Brain microvascular endothelial cell (primary cell): ENCODE measurements at regions not wholly inside any gene's neighbourhood (a gene's known extent, or its start where the extent isn't known, plus 50 kb on each side); places are given as distances from the start of the nearest gene placed in this dataset.

Source experiments
- DNase-seq: peaks from one replicate; pipeline ENCODE4 v3.0.0-alpha.2; 2020
- H3K27ac ChIP-seq: fragments of 250-450 bp; sonication (Bioruptor Pico); 2 replicates; pipeline ENCODE4 v1.5.1; 2020; ENCODE audit warnings: mild to moderate bottlenecking, moderate library complexity
- H3K27me3 ChIP-seq: fragments of 250-450 bp; sonication (Bioruptor Pico); replicated peaks from 2 replicates; pipeline ENCODE4 v1.5.1; 2020; ENCODE audit warnings: mild to moderate bottlenecking
- H3K36me3 ChIP-seq: fragments of 250-450 bp; sonication (Bioruptor Pico); replicated peaks from 2 replicates; pipeline ENCODE4 v1.5.1; 2020; ENCODE audit warnings: mild to moderate bottlenecking
- H3K4me3 ChIP-seq: 2 replicates; pipeline ENCODE4 v1.5.1; 2011; ENCODE audit warnings: low read depth, mild to moderate bottlenecking, control low read depth, low read length, moderate library complexity
- in situ Hi-C: cut with HindIII; loops from 2 replicates; pipeline ENCODE4 v1.10.0; 2017; ENCODE audit warnings: low sequenced_read_pairs, low pct_ligation_motif_present
- TF ChIP-seq, protein P1 (sequence below): IDR thresholded peaks from 2 replicates; pipeline ENCODE4 v1.5.1; 2011; ENCODE audit warnings: low read depth, mild to moderate bottlenecking, moderate library complexity, low read length, control low read depth, inconsistent platforms; ENCODE audit errors: missing control alignments

DNA sequence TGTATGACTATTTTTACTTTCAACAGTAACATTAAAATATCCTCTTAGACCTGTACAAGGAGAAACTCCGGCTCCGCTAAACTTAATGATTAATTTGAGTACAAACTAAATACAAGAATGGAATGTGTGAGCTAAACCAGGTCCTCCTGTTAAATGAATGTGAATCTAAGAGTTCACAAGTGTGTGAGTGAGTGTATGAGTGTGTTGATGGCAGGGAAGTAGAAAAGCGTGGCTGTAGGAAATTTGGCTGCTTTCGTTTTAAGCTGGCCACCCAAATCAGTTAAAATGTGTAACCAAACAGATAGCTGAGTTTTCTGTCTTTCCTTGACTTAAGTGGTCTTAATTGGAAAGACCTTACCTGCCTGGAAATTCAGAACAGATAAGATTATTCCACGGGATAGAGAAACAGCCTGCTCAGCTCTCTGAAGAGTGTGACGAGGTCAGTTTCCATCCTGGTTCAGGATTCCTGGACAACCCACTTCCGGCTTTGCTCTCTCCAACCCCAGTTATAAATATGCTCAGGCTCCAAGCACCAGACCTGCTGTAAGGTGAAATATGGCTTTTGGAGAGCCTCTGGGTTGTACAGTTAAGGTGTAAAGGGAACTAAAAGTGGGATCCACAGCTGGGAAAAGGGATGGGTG lies 908.6 kb upstream of the EDIL3 start:
- no peaks in the 10 kb centered on the region for H3K36me3 ChIP-seq
- in situ Hi-C loops = no loop called here
- H3K27ac ChIP-seq = no peak overlapping the region
- no peaks in the 10 kb centered on the region for H3K27me3 ChIP-seq
- DNase-seq = no peak
- TF ChIP-seq, protein P1, sequence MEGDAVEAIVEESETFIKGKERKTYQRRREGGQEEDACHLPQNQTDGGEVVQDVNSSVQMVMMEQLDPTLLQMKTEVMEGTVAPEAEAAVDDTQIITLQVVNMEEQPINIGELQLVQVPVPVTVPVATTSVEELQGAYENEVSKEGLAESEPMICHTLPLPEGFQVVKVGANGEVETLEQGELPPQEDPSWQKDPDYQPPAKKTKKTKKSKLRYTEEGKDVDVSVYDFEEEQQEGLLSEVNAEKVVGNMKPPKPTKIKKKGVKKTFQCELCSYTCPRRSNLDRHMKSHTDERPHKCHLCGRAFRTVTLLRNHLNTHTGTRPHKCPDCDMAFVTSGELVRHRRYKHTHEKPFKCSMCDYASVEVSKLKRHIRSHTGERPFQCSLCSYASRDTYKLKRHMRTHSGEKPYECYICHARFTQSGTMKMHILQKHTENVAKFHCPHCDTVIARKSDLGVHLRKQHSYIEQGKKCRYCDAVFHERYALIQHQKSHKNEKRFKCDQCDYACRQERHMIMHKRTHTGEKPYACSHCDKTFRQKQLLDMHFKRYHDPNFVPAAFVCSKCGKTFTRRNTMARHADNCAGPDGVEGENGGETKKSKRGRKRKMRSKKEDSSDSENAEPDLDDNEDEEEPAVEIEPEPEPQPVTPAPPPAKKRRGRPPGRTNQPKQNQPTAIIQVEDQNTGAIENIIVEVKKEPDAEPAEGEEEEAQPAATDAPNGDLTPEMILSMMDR = no peak
- no peak overlapping the region for H3K4me3 ChIP-seq

DNA sequence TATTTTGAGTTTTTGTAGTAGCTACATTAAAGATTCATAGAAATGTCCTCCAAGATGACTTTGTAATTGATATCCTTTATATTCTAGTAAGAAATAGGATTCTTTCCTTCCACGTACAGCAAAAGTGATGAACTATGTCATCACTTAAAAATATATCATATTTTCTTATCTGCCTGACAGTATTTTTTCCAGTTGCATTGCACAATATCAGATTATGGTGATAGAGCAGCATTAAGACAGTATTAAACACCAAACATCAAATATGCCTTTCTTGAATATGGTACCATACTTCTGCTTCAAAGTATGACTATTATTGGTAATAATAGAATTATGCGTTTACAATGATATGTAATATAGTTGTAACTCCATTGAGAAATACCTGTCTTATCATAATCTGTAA lies 919.8 kb upstream of the EDIL3 start:
- in situ Hi-C loops = no loop called here
- H3K4me3 ChIP-seq = no peak overlapping the region
- H3K36me3 ChIP-seq = no peaks in the 10 kb centered on the region
- H3K27me3 ChIP-seq = no peaks in the 10 kb centered on the region
- TF ChIP-seq, protein P1 = no peak
- H3K27ac ChIP-seq = no peak overlapping the region
- no peak for DNase-seq

DNA sequence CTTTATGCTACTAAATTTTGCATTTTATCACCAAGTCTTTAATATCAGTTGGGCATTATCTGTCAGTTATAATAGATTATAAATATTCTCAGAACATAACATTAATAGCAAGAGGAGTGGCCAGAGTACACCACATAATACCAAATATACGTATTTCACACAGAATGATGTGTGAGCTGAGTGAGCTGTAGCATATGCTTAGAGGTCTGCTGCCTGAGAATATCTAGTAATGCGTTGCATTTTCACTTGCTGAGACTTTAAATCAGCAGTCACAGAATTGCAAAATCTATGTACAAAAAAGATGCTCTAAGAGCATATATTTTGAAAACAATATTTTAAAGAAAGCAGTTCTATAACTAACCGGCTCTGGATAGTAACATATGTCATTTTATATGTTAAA lies 921.1 kb upstream of the EDIL3 start:
- TF ChIP-seq, protein P1 = no peak
- H3K27ac ChIP-seq = no peak overlapping the region
- DNase-seq = no peak
- no peaks in the 10 kb centered on the region for H3K27me3 ChIP-seq
- in situ Hi-C loops = no loop called here
- no peaks in the 10 kb centered on the region for H3K36me3 ChIP-seq
- H3K4me3 ChIP-seq = no peak overlapping the region

DNA sequence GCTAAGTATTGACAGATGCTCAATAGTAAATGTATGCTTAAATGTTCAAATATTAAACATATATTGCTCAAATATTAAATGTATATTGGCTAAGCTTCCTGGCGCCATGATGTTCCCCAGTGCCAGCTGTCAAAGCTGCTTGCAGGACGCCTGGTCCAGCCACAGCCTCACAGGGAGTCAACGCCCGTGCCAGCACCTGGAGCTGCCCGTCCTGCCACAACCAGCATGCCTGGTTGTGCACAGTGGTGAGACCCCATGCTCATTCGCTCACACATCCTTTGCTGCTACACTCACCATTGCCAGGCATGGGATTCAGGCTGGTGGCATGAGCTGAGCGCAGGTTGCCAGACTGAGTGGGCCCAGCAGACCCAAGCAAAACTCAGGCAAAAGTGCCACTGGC lies 926.9 kb upstream of the EDIL3 start:
- no peaks in the 10 kb centered on the region for H3K36me3 ChIP-seq
- H3K27ac ChIP-seq = no peak overlapping the region
- TF ChIP-seq, protein P1 = no peak
- in situ Hi-C loops = no loop called here
- no peaks in the 10 kb centered on the region for H3K27me3 ChIP-seq
- no peak for DNase-seq
- no peak overlapping the region for H3K4me3 ChIP-seq

DNA sequence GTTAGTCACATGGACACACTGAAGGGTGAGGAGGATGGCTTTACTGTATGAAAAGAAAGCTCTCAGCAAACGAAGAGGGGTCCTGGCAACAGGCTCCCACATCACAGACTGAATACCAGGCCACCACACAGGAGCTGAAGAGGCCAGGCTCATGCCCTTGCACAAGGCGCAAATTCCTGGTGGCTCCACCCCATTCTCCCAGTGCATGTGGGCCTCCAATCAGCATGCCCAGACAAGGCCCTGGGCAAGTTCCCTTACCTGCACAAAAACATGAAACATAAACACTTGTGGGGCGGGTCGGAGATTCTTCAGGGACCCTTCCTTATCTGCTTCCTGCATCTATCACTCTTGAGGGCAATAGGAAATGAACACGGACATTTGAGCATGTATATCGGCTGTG lies 935.8 kb upstream of the EDIL3 start:
- H3K27ac ChIP-seq = no peak overlapping the region
- in situ Hi-C loops = no loop called here
- H3K27me3 ChIP-seq = no peaks in the 10 kb centered on the region
- no peaks in the 10 kb centered on the region for H3K36me3 ChIP-seq
- no peak overlapping the region for H3K4me3 ChIP-seq
- TF ChIP-seq, protein P1 = no peak
- DNase-seq = no peak

DNA sequence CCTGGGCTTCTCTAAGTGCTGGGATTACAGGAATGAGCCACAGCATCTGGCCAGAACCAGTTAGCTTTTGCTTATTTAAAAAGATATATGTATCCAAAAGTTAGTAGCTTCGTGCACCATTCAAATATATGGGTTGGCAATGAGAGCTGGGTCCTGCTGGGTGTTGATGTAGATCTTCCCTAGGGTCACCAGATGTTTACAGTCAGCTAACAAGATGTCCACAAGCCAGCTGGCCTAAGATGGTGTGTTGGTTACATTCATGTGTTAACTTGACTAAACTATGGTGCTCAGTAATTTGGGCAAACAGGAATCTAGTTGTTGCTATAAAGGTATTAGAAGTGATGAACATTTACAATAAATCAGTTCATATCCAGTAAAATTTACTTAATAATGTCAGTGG lies 948.6 kb upstream of the EDIL3 start:
- in situ Hi-C loops = no loop called here
- Histone ChIP-seq H3K36me3 (no peaks in the 10 kb centered on the region), H3K27me3 (no peaks in the 10 kb centered on the region), H3K4me3 (no peak overlapping the region), H3K27ac (no peak overlapping the region)
- DNase-seq = no peak
- TF ChIP-seq, protein P1 = no peak
